ENCODE measurements at regions not wholly inside any gene's neighbourhood (a gene's known extent, or its start where the extent isn't known, plus 50 kb on each side); places are given as distances from the start of the nearest gene placed in this dataset.
"Not testable (repeated sequence)": the region's sequence is repeated elsewhere in the genome, so short reads cannot be mapped to it uniquely, and the experiment has no call there.

GRCh38 chr14:104405360-104406226 lies 174.0 kb upstream of the C14orf180 start:
- DNase-seq: no peak

GRCh38 chr14:104406831-104407230 lies 172.7 kb upstream of the C14orf180 start:
- no peak for DNase-seq

GRCh38 chr14:104416383-104416782 lies 163.2 kb upstream of the C14orf180 start:
- DNase-seq: no peak

GRCh38 chr14:104419865-104420505 lies 159.6 kb upstream of the C14orf180 start:
- DNase-seq: no peak

GRCh38 chr14:104420523-104420922 lies 159.0 kb upstream of the C14orf180 start:
- not testable (repeated sequence) for DNase-seq

- DNase-seq: no peak
These were observed 158.6 kb upstream of the C14orf180 start for GRCh38 chr14:104420990-104421389.

GRCh38 chr14:104421401-104421821 lies 158.2 kb upstream of the C14orf180 start:
- no peak for DNase-seq

- DNase-seq: no peak
These were observed 157.4 kb upstream of the C14orf180 start for GRCh38 chr14:104421892-104422828.

GRCh38 chr14:104422837-104423681 lies 156.5 kb upstream of the C14orf180 start:
- no peak for DNase-seq

GRCh38 chr14:104423701-104424405 lies 155.7 kb upstream of the C14orf180 start:
- DNase-seq: no peak

GRCh38 chr14:104424406-104425072 lies 155.0 kb upstream of the C14orf180 start:
- no peak for DNase-seq

- DNase-seq: no peak
These were observed 154.3 kb upstream of the C14orf180 start for GRCh38 chr14:104425171-104425681.

- no peak for DNase-seq
These were observed 153.6 kb upstream of the C14orf180 start for GRCh38 chr14:104425763-104426646.

- no peak for DNase-seq
These were observed 152.3 kb upstream of the C14orf180 start for GRCh38 chr14:104427131-104427851.

GRCh38 chr14:104428333-104428851 lies 151.2 kb upstream of the C14orf180 start:
- no peak for DNase-seq

GRCh38 chr14:104428860-104429259 lies 150.7 kb upstream of the C14orf180 start:
- DNase-seq: no peak

- no peak for DNase-seq
These were observed 150.2 kb upstream of the C14orf180 start for GRCh38 chr14:104429291-104429861.

GRCh38 chr14:104431351-104431928 lies 148.1 kb upstream of the C14orf180 start:
- no peak for DNase-seq

Measured in DMS53 (cell line).